HG02973 (cell line): ENCODE measurements at regions not wholly inside any gene's neighbourhood (a gene's known extent, or its start where the extent isn't known, plus 50 kb on each side); places are given as distances from the start of the nearest gene placed in this dataset.
A peak's percentile ranks its signal among the peaks of the same experiment; 100 is the strongest.
"Not testable (repeated sequence)": the region's sequence is repeated elsewhere in the genome, so short reads cannot be mapped to it uniquely, and the experiment has no call there.

Source experiments
- ATAC-seq: cut with Tn5 transposase; IDR thresholded peaks from one replicate; pipeline ENCODE4 v1.9.1; 2021; ENCODE audit warnings: moderate library complexity; ENCODE audit not compliant: unreplicated experiment

DNA sequence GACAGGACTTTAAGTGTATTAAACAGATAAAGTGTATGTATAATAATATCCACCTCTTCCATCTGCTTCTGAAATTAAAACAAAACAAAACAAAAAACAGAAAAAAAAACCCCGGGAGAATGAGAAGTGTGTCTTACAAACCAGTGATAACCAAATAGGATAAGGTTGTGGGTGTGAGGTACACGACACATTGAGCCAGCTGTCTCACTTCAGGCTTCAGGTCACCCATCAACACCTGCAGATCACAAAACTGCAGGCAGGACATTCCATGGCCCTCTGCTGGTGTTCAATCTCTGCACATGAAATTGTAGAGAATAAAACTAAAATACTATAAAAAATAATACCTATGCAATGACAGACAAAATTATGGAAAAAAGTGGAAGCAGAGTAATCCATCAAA lies 339.9 kb downstream of the SFMBT2 start:
- no peak for ATAC-seq

DNA sequence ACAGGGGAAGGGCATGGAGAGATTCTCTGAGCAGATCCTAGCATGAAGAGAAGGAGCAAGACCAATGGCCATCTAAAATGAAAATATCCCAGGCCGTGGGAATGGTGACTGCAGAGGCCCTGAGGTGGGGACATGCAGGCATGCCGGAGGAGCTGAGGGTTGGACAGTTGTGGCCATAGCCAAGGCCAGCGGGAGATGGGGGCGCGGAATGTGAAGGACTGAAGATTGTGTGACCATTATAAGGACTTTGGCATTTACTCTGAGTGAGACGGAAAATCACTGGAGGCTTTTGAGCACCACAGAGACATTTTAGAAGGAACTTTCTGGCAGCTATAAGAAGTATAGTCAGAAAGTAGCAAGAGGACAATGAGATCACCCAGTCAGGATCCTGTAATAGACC lies 341.1 kb downstream of the SFMBT2 start:
- no peak for ATAC-seq

DNA sequence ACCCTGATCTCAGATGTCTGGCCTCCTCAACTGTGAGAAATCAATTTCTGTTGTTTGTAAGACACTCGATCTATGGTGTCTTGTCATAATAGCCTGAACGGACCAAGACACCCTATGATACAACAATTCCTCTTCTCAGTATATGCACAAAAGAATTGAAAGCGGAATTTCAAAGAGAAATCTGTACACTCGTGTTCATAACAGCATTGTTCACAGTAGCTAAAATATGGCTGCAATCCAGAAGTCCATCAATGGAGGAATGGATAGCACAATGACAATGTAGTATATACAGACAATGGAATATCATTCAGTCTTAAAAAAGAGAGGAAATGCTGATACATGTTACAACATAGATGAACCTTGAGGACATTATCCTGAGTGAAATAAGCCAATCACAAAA lies 354.6 kb downstream of the SFMBT2 start:
- no peak for ATAC-seq

DNA sequence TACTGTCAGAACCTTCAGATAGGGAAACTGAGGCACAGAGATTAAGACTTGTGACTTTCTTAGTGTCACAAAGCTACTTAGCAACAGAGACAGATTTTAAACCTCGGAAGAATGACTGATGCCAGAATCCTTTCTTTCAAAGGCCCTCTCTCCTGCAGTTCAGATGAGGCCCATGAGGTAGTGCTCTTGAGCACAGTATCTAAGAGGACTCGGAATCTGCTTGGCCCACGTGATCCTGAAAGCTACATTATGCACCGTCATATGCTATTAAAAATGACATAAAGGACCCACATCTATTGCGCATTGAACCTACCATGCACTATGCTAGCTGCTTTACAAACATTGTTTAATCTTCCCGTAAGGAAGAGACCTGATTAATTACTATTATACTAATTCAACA lies 355.9 kb downstream of the SFMBT2 start:
- ATAC-seq, result no peak

DNA sequence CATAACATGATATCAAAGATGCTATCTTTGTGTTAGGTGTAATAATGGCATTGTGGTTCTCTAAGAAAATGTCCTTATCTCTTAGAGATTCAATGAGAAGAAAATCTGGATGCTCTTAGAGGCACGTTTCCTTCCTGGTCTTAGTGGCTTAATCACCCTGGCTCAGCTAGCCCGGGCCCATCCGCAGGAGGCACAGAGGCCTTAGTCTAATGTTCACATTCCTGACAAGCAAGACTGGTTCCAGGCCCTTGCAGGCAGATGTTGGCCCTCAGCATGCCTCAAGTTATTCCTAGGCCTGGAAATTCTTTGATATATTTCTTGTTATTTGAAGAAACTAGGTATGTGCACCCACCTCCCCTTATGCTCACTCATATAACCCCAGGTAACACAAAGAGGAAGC lies 357.6 kb downstream of the SFMBT2 start:
- no peak for ATAC-seq

DNA sequence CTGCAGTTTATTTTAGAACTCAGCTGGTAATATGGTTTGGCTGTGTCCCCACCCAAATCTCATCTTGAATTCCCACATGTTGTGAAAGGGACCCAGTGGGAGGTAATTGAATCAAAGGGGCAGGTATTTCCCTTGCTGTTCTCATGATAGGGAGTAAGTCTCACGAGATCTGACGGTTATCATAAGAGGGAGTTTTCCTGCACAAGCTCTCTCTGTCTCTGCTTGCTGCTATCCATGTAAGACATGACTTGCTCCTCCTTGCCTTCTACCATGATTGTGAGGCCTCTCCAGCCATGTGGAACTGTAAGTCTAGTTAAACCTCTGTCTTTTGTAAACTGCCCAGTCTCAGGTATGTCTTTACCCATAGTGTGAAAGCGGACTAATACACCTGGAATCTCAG lies 360.8 kb downstream of the SFMBT2 start:
- ATAC-seq, result not testable (repeated sequence)

DNA sequence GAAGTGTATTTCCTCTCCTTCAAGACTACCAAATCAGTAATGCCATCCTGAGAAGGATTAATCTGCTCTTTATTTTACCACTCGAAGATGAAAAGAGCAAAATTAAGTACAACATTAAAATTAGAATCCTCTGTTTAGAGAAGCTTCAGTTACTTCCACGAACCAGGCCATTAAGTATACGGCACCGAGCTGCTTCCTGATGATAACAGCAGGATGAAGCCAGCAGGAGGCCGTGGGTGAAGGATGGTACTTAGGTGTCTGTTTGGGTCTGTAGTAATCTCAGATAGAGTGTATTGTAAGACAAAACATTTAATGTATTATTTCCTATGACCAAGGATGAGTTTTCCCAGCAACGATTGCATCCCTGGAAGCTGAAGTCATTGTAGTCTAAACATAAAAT lies 362.8 kb downstream of the SFMBT2 start:
- no peak for ATAC-seq

DNA sequence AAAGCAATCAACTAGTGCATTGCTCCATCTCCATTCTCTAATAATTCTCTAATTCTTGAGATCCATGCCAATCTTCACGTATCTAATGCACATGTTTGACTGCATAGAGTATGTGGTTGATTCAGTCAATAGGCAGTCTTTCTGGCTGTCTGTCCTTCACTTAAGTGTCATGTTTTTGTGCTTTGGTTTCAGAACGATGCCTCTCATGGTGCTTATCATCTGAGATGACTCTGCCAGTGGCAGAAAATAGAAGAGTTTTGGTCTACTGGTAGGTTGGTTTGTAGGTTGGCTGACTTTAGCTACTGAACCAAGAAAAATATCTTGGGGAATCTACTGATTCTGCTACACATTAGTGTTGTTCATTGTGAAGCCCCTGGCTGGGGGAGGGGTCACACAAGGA lies 364.2 kb downstream of the SFMBT2 start:
- peak; percentile 74 for ATAC-seq

DNA sequence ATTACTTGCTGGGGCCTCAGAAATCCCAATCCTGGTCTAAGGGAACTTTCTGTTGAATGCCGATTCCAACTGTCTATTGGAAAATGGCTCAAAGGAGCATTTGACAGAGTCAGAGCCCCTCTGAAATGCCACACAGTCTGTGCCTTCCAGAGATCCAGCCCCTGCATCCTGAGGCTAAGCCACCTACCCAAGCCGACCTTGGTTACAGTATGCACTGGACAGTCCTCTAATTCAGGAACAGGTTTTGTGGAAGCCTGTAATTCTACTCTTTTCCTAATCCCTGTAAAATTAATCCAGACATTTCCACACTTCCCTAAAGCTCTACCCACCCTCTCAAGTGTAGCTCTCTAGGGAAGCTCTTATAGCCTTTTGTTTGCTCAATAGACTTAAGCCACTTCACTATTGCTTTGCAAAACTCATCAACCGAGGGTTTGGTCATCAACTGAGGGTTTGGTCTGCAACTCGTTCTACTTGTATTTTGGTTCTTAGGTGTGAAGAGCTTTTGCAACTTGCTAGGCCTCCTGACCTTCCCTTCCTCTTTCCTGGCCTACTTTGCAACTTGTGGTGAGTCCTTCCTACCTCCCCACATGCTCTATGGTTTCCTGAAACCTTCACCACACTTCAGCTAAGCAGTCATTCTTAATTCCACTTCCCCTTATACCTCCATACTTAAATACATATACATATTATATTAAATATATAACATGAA lies 364.8 kb downstream of the SFMBT2 start:
- peak; percentile 85 for ATAC-seq

DNA sequence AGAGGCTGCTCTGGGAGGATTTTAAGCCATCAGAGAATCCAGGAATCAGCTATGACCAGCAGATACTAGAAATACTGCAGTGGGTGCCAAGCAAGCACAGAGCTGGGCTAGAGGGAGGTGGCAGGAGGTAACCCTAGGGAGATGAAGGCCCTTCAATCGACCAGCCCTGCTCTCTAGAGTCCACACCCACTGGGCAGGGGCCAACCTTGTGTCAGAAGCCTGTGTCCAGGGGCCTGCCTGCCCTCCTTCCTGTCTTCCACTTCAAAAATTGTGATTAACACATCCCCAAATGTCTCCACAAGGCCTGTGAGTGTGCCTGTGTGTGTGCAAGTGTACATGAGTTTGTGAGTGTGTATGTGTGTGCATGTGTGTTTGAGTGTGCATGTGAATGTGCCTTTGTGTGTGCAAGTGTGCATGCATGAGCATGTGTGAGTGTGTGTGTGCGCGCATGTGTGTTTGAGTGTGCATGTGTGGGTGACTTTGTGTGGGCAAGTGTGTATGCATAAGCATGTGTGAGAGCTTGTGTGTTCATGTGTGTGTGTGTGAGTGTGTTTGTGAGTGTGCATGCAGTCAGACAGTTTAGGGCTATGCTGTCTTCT lies 367.7 kb downstream of the SFMBT2 start:
- ATAC-seq, result no peak

DNA sequence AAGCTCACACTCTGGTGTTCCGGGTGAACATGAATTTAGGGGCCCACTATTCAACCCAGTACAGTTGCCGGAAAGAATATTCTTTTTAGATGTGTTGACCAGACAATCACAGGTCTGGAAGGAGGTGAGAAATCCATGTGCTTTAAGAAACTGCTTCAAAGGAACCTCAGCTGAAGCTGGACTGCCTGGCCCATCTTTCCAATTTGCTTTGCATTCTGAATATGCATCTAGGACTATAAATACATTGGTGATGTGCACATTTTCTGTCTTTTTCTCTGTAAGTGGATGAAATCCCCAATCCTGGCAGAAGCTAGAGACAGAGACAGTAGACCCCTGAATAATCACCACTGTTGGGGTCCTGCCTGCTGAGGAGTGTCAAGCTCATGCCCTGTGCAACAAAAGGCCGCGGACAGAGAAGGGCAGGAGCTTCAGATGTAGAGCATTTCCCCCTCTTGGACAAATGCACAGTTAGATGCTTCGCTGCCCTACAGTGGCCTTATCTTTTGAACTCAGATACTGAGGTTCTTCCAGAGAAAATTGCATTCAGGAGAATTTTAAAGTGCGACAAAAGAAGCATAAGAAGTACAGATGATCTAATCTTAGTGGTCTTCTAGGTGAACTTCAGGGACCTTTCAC lies 368.3 kb downstream of the SFMBT2 start:
- no peak for ATAC-seq

DNA sequence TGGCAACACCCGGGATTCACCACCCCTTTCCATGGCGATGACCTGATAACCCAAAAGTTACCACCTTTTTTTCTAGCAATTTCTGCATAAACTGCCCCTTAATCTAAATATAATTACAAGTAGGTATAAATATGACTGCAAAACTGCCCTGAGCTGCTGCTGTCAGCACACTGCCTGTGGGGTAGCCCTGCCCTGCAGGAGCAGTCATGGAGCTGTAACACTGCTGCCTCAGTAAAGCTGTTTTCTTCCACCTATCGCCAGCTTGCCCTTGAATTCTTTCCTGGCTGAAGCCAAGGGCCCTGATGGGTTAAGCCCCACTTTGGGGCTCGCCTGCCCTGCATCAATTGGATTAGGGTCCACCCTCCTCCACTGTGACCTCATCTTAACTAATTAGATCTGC lies 368.8 kb downstream of the SFMBT2 start:
- no peak for ATAC-seq

DNA sequence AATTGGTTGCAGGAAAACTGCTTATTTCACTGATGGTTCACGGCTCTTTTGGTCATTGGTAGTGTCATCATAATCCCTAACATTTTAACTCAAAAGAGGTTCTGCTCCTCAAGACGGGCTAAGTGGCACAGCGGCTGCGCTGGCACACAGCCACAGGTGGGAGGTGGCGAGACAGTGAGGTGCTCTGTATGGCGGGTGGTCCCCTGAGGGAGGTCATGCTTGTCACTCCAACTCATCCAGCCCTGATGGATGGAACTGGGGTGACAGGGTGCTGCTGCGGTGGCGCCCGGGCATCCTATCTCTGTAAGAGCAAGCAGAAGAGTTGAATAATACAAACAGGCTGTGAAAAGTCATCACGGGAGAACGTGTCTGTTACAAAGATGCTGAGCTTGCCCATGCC lies 370.2 kb downstream of the SFMBT2 start:
- no peak for ATAC-seq

DNA sequence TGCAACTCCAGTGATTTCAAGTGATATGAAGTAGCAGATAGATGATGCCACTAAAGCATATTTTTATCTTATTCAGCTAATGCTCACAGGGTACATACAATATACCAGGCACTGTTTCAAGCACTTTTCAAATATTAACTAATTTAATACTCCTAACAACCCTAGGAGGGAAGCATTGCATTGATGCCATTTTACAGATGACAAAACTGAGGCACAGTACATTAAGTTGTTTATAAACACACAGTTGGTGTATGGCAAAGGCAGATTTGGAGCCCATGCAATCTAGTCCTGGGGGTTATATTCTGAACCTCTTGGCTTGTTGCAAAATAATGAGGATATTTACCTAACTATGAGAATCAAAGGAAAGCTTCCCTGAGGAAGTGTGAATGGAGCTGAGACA lies 371.0 kb downstream of the SFMBT2 start:
- ATAC-seq, result no peak

DNA sequence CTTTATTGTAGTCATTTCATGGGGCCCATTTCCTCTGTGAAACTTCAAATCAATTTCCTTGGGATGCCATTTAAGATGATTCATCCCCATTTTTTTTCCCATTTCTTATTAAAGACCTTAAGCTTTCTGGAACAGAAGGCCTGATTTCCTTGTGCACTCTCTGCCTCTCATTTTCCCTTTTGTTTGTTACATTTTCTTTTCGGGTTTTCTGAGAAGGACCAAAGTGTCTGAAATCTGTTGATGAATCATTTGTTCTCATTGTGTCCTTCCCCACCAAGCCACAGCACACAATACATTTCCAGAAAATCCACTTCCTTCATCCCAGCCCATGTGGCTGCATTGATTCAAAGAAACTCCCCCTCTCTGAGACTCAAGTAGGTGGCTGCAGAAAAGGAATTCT lies 372.4 kb downstream of the SFMBT2 start:
- ATAC-seq, result no peak

DNA sequence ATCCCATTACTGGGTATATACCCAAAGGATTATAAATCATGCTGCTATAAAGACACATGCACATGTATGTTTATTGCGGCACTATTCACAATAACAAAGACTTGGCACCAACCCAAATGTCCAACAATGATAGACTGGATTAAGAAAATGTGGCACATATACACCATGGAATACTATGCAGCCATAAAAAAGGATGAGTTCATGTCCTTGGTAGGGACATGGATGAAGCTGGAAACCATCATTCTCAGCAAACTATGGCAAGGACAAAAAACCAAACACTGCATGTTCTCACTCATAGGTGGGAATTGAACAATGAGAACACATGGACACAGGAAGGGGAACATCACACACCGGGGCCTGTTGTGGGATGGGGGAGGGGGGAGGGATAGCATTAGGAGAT lies 373.4 kb downstream of the SFMBT2 start:
- not testable (repeated sequence) for ATAC-seq

DNA sequence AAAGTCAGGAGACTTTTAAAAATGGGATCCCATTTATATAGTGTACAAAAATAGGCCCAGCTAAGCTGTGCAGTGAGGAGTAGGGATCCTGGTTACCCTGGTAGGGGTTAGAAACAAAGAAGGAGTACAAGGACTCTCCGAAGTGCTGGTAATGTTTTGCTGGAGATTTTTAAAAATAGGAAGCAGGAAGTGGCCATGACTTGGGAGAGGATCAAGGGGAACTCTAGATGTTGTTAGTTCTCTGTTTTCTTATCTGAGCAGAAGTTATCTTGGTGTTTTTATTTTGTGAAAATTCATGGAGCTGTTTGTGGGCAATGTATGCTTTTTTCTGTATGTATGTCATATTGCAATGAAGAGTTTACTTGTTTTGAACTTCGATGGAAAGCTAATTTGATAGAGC lies 373.9 kb downstream of the SFMBT2 start:
- no peak for ATAC-seq

DNA sequence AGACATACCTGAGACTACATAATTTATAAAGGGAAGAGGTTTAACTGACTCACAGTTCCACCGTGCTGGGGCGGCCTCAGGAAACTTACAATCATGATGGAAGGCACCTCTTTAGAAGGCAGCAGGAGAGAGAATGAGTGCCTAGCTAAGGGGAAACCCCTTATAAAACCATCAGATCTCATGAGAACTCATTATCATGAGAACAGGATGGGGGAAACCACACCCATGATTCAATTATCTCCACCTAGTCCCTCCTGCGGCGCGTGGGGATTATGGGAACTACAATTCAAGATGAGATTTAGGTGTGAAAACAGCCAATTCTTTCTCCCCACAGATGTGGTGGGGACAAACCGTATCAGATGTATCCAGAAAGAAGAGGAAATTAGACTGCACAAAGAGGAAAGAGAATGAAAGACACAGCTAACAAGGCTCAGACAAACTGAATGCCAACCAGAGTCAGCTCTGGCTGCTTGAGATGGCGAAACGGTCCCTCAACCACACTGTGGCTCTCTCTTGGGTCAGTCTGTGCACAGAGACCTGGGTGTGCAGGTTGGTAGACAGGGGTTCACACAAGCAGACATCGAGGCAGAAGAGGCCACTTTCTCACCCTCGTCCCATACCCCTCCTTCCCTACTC lies 375.6 kb downstream of the SFMBT2 start:
- no peak for ATAC-seq

DNA sequence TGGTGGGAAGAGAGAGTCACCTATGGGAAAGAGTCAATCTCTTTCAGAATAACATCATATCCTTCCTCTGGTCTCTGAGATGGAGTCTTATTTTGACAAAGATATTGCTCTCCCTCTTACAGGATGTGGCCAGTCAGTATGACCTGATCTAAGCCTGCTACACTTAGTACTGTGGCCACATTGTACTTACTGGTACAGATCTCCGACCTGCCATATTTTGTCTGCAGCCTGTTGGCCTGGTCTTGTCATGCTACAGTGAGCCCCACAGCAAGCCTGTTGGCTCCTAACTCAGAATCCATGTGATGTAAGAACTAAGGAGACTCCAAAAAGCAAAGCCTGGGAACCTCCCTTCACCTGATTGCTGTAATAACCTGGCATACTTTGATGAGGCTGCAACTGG lies 377.8 kb downstream of the SFMBT2 start:
- no peak for ATAC-seq

DNA sequence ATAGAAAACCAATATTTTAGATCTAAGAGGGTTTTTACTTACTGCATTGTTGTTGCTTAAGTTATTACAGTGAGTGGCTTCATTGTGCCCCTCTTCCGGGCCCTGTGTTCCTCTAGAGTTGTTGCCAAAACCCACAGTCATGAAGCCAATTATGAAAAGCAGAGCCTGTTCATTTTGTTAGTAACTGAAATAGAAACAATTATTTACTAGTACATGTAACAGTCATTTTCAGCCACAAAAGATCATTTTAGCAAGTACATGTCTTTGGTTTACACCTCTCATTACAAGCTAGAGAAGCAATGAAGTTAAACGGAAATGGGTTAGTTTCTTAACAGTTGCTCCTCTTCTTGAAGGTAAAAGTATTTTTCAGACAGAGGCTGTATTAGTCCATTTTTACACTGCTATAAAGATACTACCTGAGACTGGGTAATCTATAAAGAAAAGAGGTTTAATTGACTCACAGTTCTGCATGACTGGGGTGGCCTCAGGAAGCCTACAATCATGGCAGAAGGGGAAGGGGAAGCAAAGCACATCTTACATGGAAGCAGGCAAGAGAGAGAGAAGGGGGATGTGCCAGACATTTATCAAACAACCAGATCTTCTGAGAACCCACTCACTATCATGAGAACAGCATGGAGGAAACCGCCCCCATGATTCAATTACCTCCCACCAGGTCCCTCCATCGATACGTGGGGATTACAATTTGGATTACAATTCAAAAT lies 380.5 kb downstream of the SFMBT2 start:
- no peak for ATAC-seq

DNA sequence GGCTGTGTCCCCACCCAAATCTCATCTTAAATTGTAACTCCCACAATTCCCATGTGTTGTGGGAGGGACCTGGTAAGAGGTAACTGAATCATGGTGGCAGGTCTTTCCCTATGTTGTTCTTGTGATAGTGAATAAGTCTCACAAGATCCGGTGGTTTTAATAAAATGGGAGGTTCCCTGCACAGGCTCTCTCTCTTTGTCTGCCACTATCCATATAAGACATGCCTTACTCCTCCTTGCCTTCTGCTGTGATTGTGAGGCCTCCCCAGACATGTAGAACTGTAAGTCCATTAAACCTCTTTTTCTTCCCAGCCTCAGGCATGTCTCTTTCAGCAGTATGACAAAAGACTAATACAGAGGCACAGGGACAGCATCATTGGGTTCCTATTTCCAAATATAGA lies 381.2 kb downstream of the SFMBT2 start:
- ATAC-seq, result no peak

DNA sequence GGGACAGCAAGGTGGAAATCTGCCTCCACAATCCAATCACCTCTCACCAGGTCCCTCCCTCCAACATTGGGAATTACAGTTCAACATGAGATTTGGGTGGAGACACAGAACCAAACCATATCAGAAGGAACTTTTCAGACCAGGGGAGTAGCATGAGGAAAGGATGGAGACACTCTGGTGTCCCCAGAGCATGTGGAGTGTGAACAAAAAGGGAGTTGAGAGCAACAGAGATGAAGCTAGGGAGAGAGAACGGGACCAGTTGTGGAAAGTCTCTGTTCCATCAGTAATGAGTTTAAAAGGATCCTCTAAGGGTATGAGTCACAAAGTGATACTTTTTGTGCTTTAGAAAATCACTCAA lies 382.0 kb downstream of the SFMBT2 start:
- no peak for ATAC-seq
